T-helper 17 cell (primary cell): ENCODE measurements at regions not wholly inside any gene's neighbourhood (a gene's known extent, or its start where the extent isn't known, plus 50 kb on each side); places are given as distances from the start of the nearest gene placed in this dataset.

Experiments
- ATAC-seq: fragments of 150-1000 bp; cut with Tn5 transposase; 2 replicates; pipeline ENCODE4 v1.10.0; 2021; ENCODE audit warnings: mild to moderate bottlenecking, moderate library complexity
- DNase-seq, 3 donors: peaks; one replicate each; pipeline versions ENCODE4 v3.0.0 to v3.0.0-alpha.2; 2020 to 2021
- H3K9me3 ChIP-seq: one replicate; pipeline ENCODE4 v1.7.0; 2013; ENCODE audit warnings: low read length, mild to moderate bottlenecking; ENCODE audit not compliant: control insufficient read depth, poor library complexity, severe bottlenecking
- H3K27ac Mint-ChIP-seq: one replicate; pipeline ENCODE4 v1.8.0; 2022; ENCODE audit warnings: mild to moderate bottlenecking, moderate library complexity, mixed read lengths
- H3K27me3 Mint-ChIP-seq: one replicate; pipeline ENCODE4 v1.8.0; 2022; ENCODE audit warnings: mixed read lengths
- H3K36me3 Mint-ChIP-seq: one replicate; pipeline ENCODE4 v1.8.0; 2022; ENCODE audit warnings: low read depth, mixed read lengths
- H3K4me1 Mint-ChIP-seq: one replicate; pipeline ENCODE4 v1.8.0; 2022; ENCODE audit warnings: mild to moderate bottlenecking, mixed read lengths
- H3K4me3 Mint-ChIP-seq: one replicate; pipeline ENCODE4 v1.8.0; 2022; ENCODE audit warnings: mild to moderate bottlenecking, moderate library complexity, mixed read lengths

DNA sequence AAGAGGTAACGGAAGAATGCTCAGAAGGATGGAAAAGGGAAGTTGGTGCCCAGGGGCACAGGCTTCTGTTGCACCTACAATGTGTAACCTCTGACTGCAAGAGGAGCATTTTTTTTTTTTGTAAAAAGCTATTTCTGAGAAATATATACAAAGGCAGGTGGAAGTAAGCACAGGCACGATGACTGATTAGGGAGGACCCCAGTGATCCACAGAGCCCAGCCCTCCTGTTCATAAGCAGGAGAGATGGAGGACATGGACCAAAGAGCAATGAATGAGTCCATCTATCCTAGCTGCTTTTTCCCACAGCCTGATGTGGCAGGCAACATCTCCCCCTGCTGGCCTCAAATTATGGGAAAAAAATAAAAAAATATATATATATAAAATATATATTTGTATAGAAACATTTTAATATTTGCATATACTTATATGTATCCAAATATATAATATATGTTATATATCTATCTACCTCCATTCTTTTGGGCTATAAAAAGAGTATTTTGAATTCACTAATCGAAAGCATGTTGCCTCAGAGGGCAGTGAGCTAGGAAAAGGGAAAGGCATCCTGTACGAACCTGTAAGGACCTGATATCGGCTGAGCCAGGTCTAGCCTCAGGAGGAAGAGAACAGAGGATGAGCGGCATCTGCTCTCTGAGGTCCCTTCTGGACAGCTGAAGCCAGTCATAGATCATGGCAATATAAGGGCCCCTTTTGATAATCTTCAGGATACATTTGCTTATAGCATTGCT, 166.0 kb upstream of the STK17B start:
- no peak overlapping the region for H3K4me3 Mint-ChIP-seq
- no peaks in the 10 kb centered on the region for H3K9me3 ChIP-seq
- H3K36me3 Mint-ChIP-seq, result peaks cover 5% of the 10 kb centered on the region
- DNase-seq (peak in 1 of 3 donors; percentile 6), ATAC-seq (peak; percentile 39)
- peaks cover 2% of the 10 kb centered on the region for H3K4me1 Mint-ChIP-seq
- no peak overlapping the region for H3K27ac Mint-ChIP-seq
- H3K27me3 Mint-ChIP-seq, result peaks cover 22% of the 10 kb centered on the region

DNA sequence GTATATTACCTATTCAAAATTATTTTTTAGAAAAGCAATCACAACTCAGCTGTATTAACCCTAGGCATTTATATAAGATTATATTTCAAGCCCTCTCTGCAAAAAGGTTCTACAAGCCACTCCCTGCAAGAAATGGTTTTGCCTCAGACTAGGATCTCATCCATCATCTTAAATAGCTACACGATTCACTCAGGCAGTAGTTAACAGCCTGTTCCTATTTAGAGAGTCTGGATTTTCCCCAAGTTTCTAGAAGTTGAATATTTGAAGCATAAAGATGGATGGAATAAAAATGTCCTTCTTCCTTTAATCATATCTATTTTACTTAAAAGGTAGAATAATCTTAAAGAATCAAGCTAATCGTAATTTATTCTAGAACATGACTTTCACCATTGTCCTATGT, 167.1 kb upstream of the STK17B start:
- Mint-ChIP-seq H3K36me3 (peaks cover 3% of the 10 kb centered on the region), H3K4me3 (no peak overlapping the region), H3K4me1 (peaks cover 2% of the 10 kb centered on the region), H3K27me3 (peaks cover 22% of the 10 kb centered on the region), H3K27ac (no peak overlapping the region)
- H3K9me3 ChIP-seq, result no peaks in the 10 kb centered on the region
- DNase-seq (no peak), ATAC-seq (no peak)

DNA sequence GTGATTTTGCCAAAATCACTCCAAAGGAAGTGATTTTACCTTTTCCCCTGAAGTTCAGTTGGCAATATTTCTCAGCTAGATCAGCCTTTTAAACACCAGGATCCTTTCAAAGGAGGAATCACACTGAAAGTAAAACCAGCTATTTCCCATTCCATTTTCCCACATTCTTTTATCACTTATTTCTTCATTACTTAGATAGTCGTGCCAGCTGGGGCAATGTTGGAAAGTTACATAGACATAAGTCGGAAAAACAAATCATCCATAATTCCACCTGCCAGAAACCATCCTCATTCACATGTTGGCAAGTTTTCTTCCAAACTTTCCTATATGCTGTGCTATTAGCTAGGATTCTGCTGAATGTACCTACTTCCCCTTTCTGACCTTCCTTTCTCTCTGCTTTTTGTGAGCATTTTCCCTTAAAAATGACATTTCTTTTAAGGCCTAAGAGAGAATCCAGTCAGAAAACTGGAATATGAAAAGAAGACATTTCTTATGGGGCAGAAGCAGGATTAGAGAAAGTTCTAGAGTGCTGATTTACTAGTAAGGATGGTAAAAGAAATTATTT, 170.0 kb upstream of the STK17B start:
- H3K27me3 Mint-ChIP-seq, result peaks cover 15% of the 10 kb centered on the region
- no peak for DNase-seq
- H3K27ac Mint-ChIP-seq, result no peak overlapping the region
- no peak for ATAC-seq
- no peak overlapping the region for H3K4me3 Mint-ChIP-seq
- no peaks in the 10 kb centered on the region for H3K9me3 ChIP-seq
- H3K36me3 Mint-ChIP-seq, result no peaks in the 10 kb centered on the region
- no peaks in the 10 kb centered on the region for H3K4me1 Mint-ChIP-seq

DNA sequence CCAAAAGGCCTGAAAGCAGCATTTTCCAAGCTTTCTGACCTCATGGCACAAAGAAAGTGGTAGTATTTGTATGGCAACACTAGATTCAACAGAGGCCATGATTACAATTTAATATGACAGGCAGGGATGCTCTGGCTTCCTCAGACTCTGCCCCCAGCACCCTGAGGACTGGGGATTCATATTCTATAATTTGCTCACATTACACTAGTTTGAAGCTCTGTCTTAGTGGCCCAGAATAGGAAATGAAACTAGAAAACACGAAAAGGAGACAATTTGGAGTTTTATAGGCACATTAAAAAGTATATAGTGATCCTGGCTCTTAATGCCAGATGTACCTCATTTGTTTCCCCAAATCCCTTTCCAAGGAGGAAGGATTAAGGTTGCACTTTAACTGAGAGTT, 173.0 kb upstream of the STK17B start:
- Mint-ChIP-seq H3K27me3 (peaks cover 11% of the 10 kb centered on the region), H3K36me3 (no peaks in the 10 kb centered on the region), H3K4me3 (no peak overlapping the region), H3K27ac (no peak overlapping the region), H3K4me1 (no peaks in the 10 kb centered on the region)
- ATAC-seq, result no peak
- DNase-seq, result no peak
- no peaks in the 10 kb centered on the region for H3K9me3 ChIP-seq

DNA sequence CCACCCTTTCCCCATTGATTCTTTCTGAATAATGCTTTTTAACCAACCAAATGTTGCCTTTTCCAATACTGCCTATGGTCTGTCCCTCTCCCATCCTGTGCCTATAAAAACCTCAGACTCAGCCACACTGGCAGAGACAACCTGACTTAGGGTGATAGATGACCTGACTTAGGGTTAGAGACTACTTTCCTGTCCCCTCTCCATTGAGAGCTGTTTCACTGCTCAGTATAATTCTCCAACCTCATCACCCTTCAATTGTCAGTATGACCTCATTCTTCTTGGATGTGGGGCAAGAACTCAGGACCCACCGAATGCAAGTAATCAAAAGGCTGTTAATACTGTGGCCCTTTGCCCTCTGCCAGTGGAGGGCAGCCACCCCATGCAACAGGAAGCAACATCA, 182.3 kb upstream of the STK17B start:
- Mint-ChIP-seq H3K27ac (no peak overlapping the region), H3K27me3 (peaks cover 13% of the 10 kb centered on the region), H3K4me3 (no peak overlapping the region), H3K36me3 (peaks cover 2% of the 10 kb centered on the region), H3K4me1 (peaks cover 3% of the 10 kb centered on the region)
- no peak for ATAC-seq
- no peaks in the 10 kb centered on the region for H3K9me3 ChIP-seq
- DNase-seq, result no peak

DNA sequence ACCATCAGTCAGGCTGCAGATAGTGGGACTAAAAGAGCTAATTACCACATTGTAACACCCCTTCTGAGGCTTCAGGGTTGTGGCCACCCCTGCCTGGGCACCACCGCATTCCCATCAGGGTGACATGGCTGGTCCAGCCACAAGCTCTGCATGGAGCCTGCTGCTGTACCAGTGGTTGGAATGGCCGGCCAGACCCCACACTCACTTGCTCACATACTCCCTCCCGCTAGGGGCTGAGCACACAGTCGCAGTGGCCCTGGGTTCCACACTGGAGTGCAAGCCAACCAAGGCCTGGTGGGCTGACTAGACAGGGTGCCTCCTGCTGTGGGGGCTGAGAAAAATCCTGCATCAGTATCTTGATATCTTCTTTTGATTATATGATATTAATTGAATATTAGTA, 182.8 kb upstream of the STK17B start:
- H3K36me3 Mint-ChIP-seq, result peaks cover 2% of the 10 kb centered on the region
- peaks cover 13% of the 10 kb centered on the region for H3K27me3 Mint-ChIP-seq
- DNase-seq (no peak), ATAC-seq (no peak)
- peaks cover 3% of the 10 kb centered on the region for H3K4me1 Mint-ChIP-seq
- H3K9me3 ChIP-seq, result no peaks in the 10 kb centered on the region
- no peak overlapping the region for H3K27ac Mint-ChIP-seq
- H3K4me3 Mint-ChIP-seq, result no peak overlapping the region

DNA sequence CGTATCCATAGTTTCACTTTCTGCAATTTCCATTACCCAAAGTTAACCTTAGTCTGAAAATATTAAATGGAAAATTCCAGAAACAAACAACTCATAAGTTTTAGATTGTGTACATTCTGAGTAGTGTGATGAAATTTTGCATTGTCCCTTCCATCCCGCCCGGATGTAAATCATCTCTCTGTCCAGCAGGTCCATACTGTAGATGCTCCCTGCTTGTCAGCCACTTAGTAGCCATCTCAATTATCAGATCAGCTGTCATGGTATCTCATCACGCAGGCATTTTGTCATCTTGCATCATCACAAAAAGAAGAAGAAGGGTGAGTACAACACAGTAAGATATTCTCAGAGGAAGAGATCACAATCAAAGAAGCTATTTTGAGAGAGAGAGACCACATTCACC, 185.0 kb upstream of the STK17B start:
- no peak overlapping the region for H3K27ac Mint-ChIP-seq
- no peak overlapping the region for H3K4me3 Mint-ChIP-seq
- ATAC-seq, result no peak

DNA sequence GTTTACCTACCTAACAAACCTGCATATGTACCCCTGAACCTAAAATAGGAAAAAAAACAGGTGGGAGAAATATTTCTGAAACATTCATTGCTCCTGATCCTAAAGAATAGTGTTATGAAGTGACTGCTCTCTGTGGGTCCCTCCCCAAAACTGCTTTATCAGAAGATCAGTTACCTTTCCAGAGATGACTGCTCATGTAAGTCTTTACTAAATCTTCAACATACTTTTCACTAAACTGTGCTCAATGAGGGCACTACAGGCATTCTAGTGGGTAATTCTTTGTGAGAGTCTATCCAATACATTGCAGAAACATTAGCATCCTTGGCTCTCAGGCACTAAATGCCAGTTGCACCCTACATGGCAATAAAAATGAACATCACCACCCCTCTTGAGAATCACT, 189.3 kb upstream of the STK17B start:
- ATAC-seq, result no peak
- H3K36me3 Mint-ChIP-seq, result peaks cover 2% of the 10 kb centered on the region
- no peak for DNase-seq
- no peaks in the 10 kb centered on the region for H3K9me3 ChIP-seq
- H3K27me3 Mint-ChIP-seq, result peaks cover 9% of the 10 kb centered on the region
- peaks cover 2% of the 10 kb centered on the region for H3K4me1 Mint-ChIP-seq
- H3K4me3 Mint-ChIP-seq, result no peak overlapping the region
- no peak overlapping the region for H3K27ac Mint-ChIP-seq

More for the DNA sequence above, 185.0 kb upstream of the STK17B start:
- no peaks in the 10 kb centered on the region for H3K9me3 ChIP-seq
- peaks cover 3% of the 10 kb centered on the region for H3K4me1 Mint-ChIP-seq
- H3K36me3 Mint-ChIP-seq, result peaks cover 2% of the 10 kb centered on the region
- peaks cover 13% of the 10 kb centered on the region for H3K27me3 Mint-ChIP-seq
- no peak for DNase-seq

DNA sequence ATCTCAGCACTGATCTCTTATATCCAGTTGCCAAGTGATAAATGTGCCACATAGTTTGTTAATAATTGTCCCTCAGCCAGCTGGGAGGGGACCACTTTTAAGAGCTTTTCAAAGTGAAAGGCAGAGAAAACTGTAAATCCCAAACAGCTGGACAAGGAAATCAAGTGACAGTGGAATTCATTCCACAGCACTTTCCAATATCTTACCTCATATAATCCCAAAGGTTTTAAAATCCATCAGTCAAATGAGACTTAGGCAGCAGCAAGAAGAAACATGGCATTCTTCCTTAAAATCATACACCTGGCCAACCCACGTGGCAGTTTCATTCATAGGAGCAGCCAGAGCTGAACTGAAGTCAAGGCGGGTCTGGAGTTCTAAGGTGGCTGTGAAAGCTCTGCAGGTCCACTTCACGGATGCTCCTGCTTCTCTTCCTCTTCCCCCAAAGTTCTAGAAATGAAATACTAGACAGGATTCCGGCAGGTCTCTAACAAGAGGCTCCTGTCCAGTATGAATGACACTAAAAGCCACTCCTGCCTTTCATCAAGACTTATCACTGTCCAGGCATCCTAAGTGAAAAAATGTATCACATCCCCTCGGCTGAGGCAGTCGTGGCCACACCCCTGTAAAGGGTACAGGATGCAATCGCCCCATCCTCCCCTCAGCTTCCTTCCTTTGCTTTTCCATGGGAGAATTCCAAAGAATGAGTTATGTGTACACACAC, 190.4 kb upstream of the STK17B start:
- H3K36me3 Mint-ChIP-seq, result no peaks in the 10 kb centered on the region

DNA sequence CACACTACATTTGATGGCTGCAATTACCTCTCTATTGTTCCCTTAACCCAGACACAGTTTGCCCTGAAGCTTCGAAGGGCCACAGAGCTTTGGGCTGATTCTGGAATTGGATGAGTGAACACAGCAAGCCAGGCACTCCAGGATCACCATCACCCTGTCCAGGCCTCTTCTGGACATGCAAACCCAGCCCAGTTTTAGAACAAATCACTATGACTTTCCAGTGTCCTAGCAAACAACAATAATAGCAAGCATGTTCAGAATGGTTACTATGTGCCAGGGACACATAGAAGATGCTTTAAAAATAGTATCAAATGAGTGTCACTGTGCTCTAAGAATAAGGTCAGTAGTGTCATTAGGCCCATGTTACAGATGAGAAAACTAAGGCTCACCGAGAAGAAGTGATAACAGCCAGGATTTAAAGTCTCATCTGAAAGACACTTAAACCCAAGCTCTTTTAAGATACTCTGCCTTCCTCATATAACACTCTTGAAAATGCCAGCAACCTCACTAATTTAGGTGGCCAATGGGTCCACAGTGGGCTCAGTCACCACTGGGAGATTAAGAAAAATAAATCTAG, 191.7 kb upstream of the STK17B start:
- no peaks in the 10 kb centered on the region for H3K9me3 ChIP-seq
- no peak overlapping the region for H3K27ac Mint-ChIP-seq
- no peaks in the 10 kb centered on the region for H3K27me3 Mint-ChIP-seq
- peaks cover 3% of the 10 kb centered on the region for H3K4me1 Mint-ChIP-seq
- H3K4me3 Mint-ChIP-seq, result no peak overlapping the region
- DNase-seq (no peak), ATAC-seq (no peak)
- no peaks in the 10 kb centered on the region for H3K36me3 Mint-ChIP-seq

More for the DNA sequence above, 190.4 kb upstream of the STK17B start:
- H3K9me3 ChIP-seq, result no peaks in the 10 kb centered on the region
- ATAC-seq, result no peak
- Mint-ChIP-seq H3K4me1 (peaks cover 3% of the 10 kb centered on the region), H3K4me3 (no peak overlapping the region), H3K27ac (no peak overlapping the region), H3K27me3 (peaks cover 6% of the 10 kb centered on the region)
- DNase-seq, result no peak

DNA sequence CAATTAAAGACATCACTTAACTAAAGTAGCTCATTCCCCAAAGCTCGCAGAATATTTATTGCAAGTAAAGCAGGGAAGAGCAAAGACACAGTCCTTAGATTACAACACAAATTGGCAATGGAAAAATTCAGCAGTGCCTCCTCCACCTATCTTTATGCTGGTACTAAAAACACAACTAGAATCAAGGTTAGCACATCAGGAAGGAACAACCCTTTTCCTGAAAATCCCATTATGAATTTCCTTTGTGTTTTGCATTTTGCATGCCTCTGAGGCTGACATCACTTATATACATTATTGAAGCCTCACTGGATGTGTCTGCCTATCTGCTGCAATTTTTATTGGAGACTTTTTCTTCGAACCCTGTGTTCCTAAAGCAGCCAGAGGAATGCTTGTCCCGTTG, 193.8 kb upstream of the STK17B start:
- DNase-seq (no peak), ATAC-seq (no peak)
- Mint-ChIP-seq H3K27me3 (no peaks in the 10 kb centered on the region), H3K27ac (no peak overlapping the region), H3K36me3 (no peaks in the 10 kb centered on the region), H3K4me3 (no peak overlapping the region), H3K4me1 (peaks cover 3% of the 10 kb centered on the region)
- no peaks in the 10 kb centered on the region for H3K9me3 ChIP-seq

DNA sequence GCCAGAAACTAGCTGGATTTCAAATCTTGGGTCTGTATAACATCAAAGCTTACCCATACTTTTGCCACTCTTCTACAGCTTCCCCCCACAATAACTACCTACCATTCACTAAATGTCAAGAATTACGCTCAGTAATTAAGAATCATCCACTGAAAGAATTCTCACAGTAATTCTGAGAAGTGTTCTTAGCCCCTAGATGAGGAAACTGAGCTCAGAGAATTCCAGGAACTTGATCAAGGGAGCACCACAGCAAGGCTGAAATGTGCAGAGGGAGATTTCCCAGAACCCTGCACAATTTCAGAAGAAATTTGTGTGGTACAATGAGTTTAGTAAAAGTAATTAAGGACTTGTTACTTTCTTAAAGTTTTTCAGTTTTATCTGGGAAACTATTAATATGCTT, 194.5 kb upstream of the STK17B start:
- ATAC-seq (no peak), DNase-seq (no peak)
- Mint-ChIP-seq H3K36me3 (no peaks in the 10 kb centered on the region), H3K4me1 (peaks cover 3% of the 10 kb centered on the region), H3K4me3 (no peak overlapping the region), H3K27ac (no peak overlapping the region), H3K27me3 (no peaks in the 10 kb centered on the region)
- H3K9me3 ChIP-seq, result no peaks in the 10 kb centered on the region

DNA sequence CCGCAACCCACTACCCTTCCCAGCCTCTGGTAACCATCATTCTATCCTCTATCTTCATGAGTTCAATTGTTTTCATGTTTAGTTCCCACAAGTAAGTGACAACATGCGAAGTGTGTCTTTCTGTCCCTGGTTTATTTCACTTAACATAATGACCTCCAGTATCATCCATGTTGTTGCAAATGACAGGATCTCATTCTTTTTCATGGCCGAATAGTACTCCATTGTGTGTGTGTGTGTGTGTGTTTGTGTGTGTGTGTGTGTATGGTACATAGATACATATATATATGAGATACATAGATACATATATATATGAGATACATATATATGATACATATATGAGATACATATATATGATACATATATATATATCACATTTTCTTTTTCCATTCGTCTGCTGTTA, 196.3 kb upstream of the STK17B start:
- DNase-seq (no peak), ATAC-seq (no peak)
- no peaks in the 10 kb centered on the region for H3K9me3 ChIP-seq
- H3K36me3 Mint-ChIP-seq, result no peaks in the 10 kb centered on the region
- no peak overlapping the region for H3K27ac Mint-ChIP-seq
- no peak overlapping the region for H3K4me3 Mint-ChIP-seq
- H3K27me3 Mint-ChIP-seq, result no peaks in the 10 kb centered on the region
- H3K4me1 Mint-ChIP-seq, result peaks cover 3% of the 10 kb centered on the region
